ENCODE measurements at regions not wholly inside any gene's neighbourhood (a gene's known extent, or its start where the extent isn't known, plus 50 kb on each side); places are given as distances from the start of the nearest gene placed in this dataset.
"Not testable (repeated sequence)": the region's sequence is repeated elsewhere in the genome, so short reads cannot be mapped to it uniquely, and the experiment has no call there.

DNA sequence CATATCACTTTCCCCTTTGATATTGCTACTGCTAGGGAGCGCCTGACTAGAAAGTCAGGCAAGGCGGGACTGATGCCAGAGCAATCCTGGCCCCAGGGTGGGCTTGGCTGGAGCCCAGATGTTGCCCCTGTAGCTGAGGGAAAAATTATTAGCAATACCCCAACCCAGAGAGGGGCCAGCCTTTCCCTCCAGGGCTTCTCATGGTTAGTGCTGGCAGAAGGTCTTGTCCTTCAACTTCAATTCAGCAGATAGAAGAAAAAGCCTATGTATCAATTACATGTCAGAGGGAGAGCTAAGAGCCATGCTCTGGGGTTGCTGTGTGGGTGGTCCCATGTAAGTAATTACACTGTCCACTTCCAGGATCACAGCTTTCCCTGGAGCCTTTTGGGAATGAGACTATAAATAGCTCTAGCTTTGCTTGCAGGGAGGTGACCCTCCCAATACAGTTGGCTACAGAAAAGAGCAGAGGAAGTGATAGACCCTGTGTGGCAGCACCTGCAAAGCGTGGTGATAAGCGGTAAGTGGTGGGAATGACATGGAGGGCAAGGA lies 579.1 kb downstream of the CCSER2 start:
- in situ Hi-C loops (cut with HindIII; ENCODE audit: low sequenced_read_pairs), result no loop called here

DNA sequence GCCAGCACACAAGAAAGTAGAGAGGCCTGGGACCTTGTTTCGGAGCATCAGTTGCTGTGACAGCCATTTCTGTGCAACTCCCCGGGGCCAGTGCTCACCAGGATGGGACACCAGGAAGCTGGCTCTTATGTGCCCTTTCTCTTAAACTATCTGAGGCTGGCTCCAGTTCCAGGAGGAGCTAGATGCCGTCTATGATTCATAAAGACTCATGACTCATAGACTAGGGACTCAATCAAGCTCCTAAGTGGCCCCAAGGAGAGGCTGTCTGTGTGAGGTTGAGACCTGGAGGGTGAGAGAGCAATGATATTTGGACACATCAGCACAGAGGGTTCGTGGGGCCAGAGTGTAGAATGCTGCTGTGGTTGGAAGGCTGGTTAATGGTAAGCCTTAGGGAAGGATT lies 580.1 kb downstream of the CCSER2 start:
- in situ Hi-C loops (cut with HindIII; ENCODE audit: low sequenced_read_pairs), result no loop called here

- in situ Hi-C loops (cut with HindIII; ENCODE audit: low sequenced_read_pairs), result no loop called here
These were observed 593.3 kb downstream of the CCSER2 start for GRCh38 chr10:84921701-84922100.

DNA sequence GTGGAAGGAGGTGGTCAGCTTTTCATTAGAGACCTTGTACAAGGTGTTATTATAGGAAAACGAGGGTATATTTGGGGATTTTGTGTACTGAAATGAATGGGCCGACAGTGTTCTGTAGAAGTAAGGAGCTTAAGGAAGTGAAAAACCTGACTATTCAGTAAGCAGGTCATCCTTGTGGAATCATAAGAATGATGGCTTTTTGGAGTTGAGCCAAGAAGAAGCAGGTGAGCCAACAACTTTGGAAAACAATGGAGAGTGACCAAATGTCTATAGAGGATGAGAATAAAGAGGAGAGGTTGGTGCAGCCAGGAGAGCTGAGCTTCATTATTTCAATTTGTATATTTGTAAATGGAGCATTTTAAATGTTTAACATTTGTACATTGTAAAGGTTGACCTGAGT lies 595.7 kb downstream of the CCSER2 start:
- in situ Hi-C loops (cut with HindIII; ENCODE audit: low sequenced_read_pairs), result no loop called here

DNA sequence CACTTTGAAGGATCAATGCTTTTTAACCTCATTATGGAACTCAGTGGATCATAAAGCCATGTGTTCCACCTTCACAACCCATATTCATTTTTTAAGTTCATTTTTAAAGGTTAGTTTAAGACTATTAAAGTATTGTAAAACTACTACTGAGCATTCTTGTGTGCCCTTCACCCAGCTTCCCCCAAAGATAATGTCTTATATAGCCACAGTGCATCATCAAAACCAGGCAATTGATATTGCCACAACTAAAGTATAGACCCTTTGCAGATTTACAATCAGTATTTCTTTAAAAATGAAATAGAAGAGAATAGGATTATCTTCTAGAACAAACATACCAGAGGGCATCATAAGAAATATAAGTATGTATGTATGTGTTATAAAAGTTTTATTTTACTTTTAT lies 597.1 kb downstream of the CCSER2 start:
- in situ Hi-C loops (cut with HindIII; ENCODE audit: low sequenced_read_pairs), result no loop called here

DNA sequence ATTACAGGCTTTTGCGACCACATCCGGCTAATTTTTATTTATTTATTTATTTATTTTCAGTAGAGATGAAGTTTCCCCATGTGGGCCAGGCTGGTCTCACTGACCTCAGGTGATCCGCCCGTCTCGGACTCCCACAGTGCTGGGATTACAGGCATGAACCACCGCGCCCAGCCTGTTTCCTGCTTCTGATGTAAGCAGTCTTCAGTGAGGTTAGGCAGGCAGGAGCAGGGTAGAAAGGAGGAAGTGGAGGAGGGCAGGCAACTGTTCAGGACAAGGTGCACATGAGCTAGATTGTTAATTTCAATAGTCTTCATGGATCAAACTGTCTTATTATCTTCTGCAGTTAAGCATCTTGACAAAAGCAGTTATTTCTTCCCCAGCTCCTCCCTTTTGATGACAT lies 605.0 kb downstream of the CCSER2 start:
- in situ Hi-C loops (cut with HindIII; ENCODE audit: low sequenced_read_pairs), result no loop called here

- in situ Hi-C loops (cut with HindIII; ENCODE audit: low sequenced_read_pairs), result no loop called here
These were observed 607.4 kb downstream of the CCSER2 start for GRCh38 chr10:84935772-84936171.

- in situ Hi-C loops (cut with HindIII; ENCODE audit: low sequenced_read_pairs), result no loop called here
These were observed 609.9 kb downstream of the CCSER2 start for GRCh38 chr10:84938117-84938905.

DNA sequence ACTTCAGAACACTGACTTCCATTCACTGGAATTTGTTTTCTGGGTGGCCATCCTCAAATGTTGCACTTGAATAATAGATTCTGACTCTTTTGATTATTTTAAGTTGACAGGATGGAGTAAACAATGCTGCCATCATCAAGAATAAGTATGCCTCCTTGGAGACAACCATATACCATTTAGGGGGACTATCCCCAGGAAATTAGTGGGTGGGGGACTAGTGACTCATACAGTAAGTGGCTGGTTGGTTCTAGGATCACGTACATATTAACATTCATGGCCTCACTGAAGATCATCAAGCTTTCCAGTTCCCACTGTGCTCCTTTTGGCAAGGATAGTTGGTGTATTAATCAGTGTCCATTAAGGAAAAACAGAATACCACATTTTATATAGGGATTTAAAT lies 615.2 kb downstream of the CCSER2 start:
- in situ Hi-C loops (cut with HindIII; ENCODE audit: low sequenced_read_pairs), result no loop called here

DNA sequence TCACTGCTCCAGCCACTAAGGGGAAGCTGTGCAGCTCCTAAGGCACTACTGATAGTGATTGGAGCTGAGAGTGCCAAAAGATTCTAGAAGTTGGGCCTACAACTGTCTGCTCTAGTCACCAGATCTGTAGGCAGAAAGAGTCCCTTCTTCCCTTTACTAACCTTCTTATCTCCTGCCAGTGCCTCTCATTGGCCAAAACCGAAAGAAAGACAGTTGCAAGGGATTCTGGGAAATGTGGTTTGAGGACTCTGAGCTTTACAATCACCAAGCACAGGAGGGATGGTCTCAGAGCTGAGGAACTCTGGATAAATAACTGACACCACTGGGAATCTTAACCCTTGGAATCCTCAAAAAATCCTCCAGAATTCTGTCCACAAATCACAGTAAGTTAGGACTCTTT lies 615.8 kb downstream of the CCSER2 start:
- in situ Hi-C loops (cut with HindIII; ENCODE audit: low sequenced_read_pairs), result no loop called here

- in situ Hi-C loops (cut with HindIII; ENCODE audit: low sequenced_read_pairs), result no loop called here
These were observed 617.4 kb downstream of the CCSER2 start for GRCh38 chr10:84945791-84946190.

GRCh38 chr10:84946904-84947303 lies 618.5 kb downstream of the CCSER2 start:
- in situ Hi-C loops (cut with HindIII; ENCODE audit: low sequenced_read_pairs), result no loop called here

- in situ Hi-C loops (cut with HindIII; ENCODE audit: low sequenced_read_pairs), result no loop called here
These were observed 620.3 kb downstream of the CCSER2 start for GRCh38 chr10:84948644-84949043.

- in situ Hi-C loops (cut with HindIII; ENCODE audit: low sequenced_read_pairs), result no loop called here
These were observed 623.2 kb downstream of the CCSER2 start for GRCh38 chr10:84951616-84952015.

DNA sequence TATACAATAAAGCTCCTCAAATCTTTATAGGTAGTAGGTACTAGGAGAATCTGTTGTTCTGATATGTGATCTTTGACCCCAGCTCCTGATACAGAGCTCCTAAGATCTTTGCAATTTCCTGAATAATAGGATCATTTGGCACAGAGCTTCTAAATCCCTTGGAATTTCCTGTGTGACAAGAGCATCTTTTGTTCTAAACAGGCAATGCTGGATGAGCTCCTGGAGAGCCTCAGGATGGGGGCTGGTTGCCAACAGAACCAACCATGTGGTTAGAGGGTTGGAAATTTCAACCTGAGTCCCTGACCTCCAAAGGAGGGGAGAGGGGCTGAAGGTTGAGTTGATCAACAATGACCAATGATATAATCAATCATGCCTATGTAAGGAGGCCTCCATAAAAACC lies 629.0 kb downstream of the CCSER2 start:
- in situ Hi-C loops (cut with HindIII; ENCODE audit: low sequenced_read_pairs), result no loop called here

- in situ Hi-C loops (cut with HindIII; ENCODE audit: low sequenced_read_pairs), result no loop called here
These were observed 637.1 kb downstream of the CCSER2 start for GRCh38 chr10:84965468-84965867.

DNA sequence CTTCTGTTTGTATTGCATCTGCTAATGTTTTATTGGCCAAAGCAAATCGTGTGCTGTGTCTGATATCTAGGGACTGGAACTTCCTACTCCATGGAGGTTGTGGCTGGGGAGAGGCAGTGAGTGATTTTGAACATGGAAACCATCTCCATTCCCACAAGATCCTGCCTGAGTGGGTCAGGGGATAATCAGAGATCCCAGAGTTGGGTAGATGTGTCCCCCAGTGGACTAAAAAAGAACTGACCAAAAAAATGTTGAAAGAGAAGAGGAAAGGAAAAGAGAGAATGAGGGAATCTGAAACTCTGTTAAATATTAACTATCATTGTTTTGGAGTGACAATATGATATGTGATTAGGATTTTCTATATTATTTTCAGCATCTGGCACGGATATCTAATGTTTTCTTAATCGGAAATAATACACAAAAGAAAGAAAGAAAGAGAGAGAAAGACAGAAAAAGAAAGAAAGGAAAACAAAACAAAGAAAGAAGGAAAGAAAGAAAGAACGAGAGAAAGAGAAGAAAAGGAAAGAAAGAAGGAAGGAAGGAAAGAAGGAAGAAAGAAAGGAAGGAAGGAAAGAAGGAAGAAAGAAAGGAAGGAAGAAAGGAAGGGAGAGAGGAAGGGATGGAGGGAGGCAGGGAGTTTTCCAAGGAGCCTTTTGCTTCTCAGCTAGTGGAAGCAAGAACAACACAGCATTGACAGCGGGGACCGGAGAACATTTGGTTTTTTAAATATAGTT lies 638.5 kb downstream of the CCSER2 start:
- in situ Hi-C loops (cut with HindIII; ENCODE audit: low sequenced_read_pairs), result no loop called here

GRCh38 chr10:84969297-84969696 lies 640.9 kb downstream of the CCSER2 start:
- in situ Hi-C loops (cut with HindIII; ENCODE audit: low sequenced_read_pairs), result not testable (repeated sequence)

- in situ Hi-C loops (cut with HindIII; ENCODE audit: low sequenced_read_pairs), result no loop called here
These were observed 658.6 kb downstream of the CCSER2 start for GRCh38 chr10:84987039-84987438.

GRCh38 chr10:84988011-84988410 lies 659.6 kb downstream of the CCSER2 start:
- in situ Hi-C loops (cut with HindIII; ENCODE audit: low sequenced_read_pairs), result no loop called here

- in situ Hi-C loops (cut with HindIII; ENCODE audit: low sequenced_read_pairs), result no loop called here
These were observed 662.3 kb downstream of the CCSER2 start for GRCh38 chr10:84990713-84991112.

- in situ Hi-C loops (cut with HindIII; ENCODE audit: low sequenced_read_pairs), result no loop called here
These were observed 662.9 kb downstream of the CCSER2 start for GRCh38 chr10:84991301-84991700.

Measured in endothelial cell of hepatic sinusoid (primary cell).